Mammary epithelial cell (primary cell): ENCODE measurements at regions not wholly inside any gene's neighbourhood (a gene's known extent, or its start where the extent isn't known, plus 50 kb on each side); places are given as distances from the start of the nearest gene placed in this dataset.

ENCODE experiments used
- CTCF ChIP-seq, 2 donors: IDR thresholded peaks in 1 of 2; conservative IDR thresholded peaks in 1 of 2; 2 replicates each; pipeline ENCODE4 v1.5.1; 2011 to 2012; ENCODE audit warnings: inconsistent platforms in 2 of 2, low read length in 2 of 2, mild to moderate bottlenecking in 2 of 2, control low read depth in 1 of 2, low read depth in 1 of 2; ENCODE audit not compliant: insufficient read depth in 1 of 2; ENCODE audit errors: extremely low read depth in 1 of 2
- EZH2 ChIP-seq: IDR thresholded peaks from 2 replicates; pipeline ENCODE4 v1.6.1; 2012; ENCODE audit warnings: low read length, inconsistent platforms, borderline replicate concordance

GRCh38 chr11:13068211-13068610 is 59.1 kb downstream of the RASSF10 start:
- TF ChIP-seq CTCF (conservative IDR thresholded peaks at IDR 0.05 in 1 of 2, IDR thresholded peaks at IDR 0.05 in 1 of 2; ENCODE audit: extremely low read depth in 1 of 2, insufficient read depth in 1 of 2, low read depth in 1 of 2, low read length in 2 of 2), result no peak
- no peak for TF ChIP-seq EZH2
